NCI-H460 (cell line): ENCODE measurements at regions not wholly inside any gene's neighbourhood (a gene's known extent, or its start where the extent isn't known, plus 50 kb on each side); places are given as distances from the start of the nearest gene placed in this dataset.
"Not testable (repeated sequence)": the region's sequence is repeated elsewhere in the genome, so short reads cannot be mapped to it uniquely, and the experiment has no call there.

Experiments
- DNase-seq: peaks from one replicate; pipeline ENCODE4 v3.0.0-alpha.2; 2016; ENCODE audit warnings: low read depth; ENCODE audit errors: extremely low read depth
- small RNA-seq, 2 experiments: library from RNA; depleted of rRNA; stranded (forward); fragments of <200 nt; gene quantifications; one replicate each; pipeline ENCODE3, GENCODE V24; 2014

- no peak for DNase-seq
Measured at GRCh38 chr2:61632276-61633169, 94.4 kb upstream of the XPO1 start.

GRCh38 chr2:61631321-61631720 is 93.2 kb upstream of the XPO1 start:
- DNase-seq: no peak

- no peak for DNase-seq
Measured at GRCh38 chr2:61626827-61627226, 88.7 kb upstream of the XPO1 start.

- no peak for DNase-seq
Measured at GRCh38 chr2:61623747-61624146, 85.6 kb upstream of the XPO1 start.

GRCh38 chr2:61620244-61621159 is 82.3 kb upstream of the XPO1 start:
- no peak for DNase-seq

- no peak for DNase-seq
Measured at GRCh38 chr2:61619561-61619960, 81.4 kb upstream of the XPO1 start.

- DNase-seq: no peak
Measured at GRCh38 chr2:61617610-61618009, 79.5 kb upstream of the XPO1 start.

GRCh38 chr2:61605245-61605644 is 67.1 kb upstream of the XPO1 start:
- DNase-seq: no peak

GRCh38 chr2:61604433-61604832 is 66.3 kb upstream of the XPO1 start:
- no peak for DNase-seq

GRCh38 chr2:61598515-61599156 is 60.5 kb upstream of the XPO1 start:
- DNase-seq: not testable (repeated sequence)

GRCh38 chr2:61597300-61598289 is 59.4 kb upstream of the XPO1 start:
- no peak for DNase-seq

- DNase-seq: not testable (repeated sequence)
Measured at GRCh38 chr2:61594201-61594600, 56.0 kb upstream of the XPO1 start.

- DNase-seq: not testable (repeated sequence)
Measured at GRCh38 chr2:61593648-61594047, 55.5 kb upstream of the XPO1 start.

GRCh38 chr2:61590214-61590613 is 52.1 kb upstream of the XPO1 start:
- no peak for DNase-seq

- DNase-seq: no peak
Measured at GRCh38 chr2:61588566-61588965, 50.4 kb upstream of the XPO1 start.

Small RNA genes in the stretch of these regions (small RNA-seq; reads per million reads assigned to genes)
- gene RNU6-1145P (0 to 0.02 reads per million in 2 experiments), gene RPS29P10 (0 reads per million in 2 experiments)
